NCI-H69 (cell line): ENCODE measurements at regions not wholly inside any gene's neighbourhood (a gene's known extent, or its start where the extent isn't known, plus 50 kb on each side); places are given as distances from the start of the nearest gene placed in this dataset.

ENCODE experiments used
- DNase-seq: peaks from one replicate; lab custom pipeline; 2025; lab: John Stamatoyannopoulos, UW

GRCh38 chrX:39983715-39984114 lies 114.0 kb downstream of the BCOR start:
- peak; percentile 15 for DNase-seq

GRCh38 chrX:39984191-39984956 lies 113.4 kb downstream of the BCOR start:
- peak; percentile 47 for DNase-seq

- DNase-seq: no peak
Measured at GRCh38 chrX:39985071-39985470, 112.7 kb downstream of the BCOR start.

DNA sequence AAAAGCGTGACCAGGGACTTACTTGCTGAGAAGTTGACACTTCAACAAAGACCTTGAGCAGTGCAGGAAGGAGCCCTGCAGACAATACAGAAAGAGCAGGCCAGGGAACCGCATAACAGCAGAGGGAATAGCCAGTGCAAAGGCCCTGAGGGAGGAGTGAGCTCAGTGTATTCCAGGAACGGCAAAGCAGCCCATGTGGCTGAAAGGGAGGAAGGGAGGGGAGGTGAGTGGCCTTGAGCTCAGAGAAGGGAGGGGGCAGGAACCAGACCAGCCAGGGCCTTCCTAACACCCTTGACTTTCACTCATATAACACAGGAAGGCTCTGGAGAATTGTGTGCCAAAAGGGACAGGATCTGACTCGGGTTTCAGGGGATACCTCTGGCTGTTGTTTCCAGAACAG lies 112.2 kb downstream of the BCOR start:
- peak; percentile 10 for DNase-seq

GRCh38 chrX:39988496-39988895 lies 109.3 kb downstream of the BCOR start:
- no peak for DNase-seq

DNA sequence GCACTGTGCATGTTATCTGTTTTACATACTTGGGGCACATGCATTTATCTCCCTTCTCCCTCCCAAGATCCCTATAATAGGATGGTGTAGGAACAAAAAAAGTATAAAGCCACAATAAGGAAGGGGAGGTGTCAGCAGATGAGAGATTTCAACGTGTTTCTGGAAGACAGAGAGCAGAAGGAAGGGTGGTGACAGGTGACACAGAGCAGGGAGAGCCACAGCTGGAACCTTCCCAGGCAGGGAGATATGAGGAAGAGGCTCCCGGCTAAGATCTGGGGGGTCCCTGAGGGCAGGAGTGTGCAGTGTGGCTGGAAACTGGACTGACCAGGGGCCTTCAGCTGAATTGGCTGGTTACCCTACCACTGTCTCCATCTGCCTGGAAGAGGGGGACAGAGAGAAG lies 107.4 kb downstream of the BCOR start:
- DNase-seq: no peak

- no peak for DNase-seq
Measured at GRCh38 chrX:39992300-39992699, 105.5 kb downstream of the BCOR start.

GRCh38 chrX:39995457-39995856 lies 102.3 kb downstream of the BCOR start:
- DNase-seq: no peak

- DNase-seq: no peak
Measured at GRCh38 chrX:39996536-39996935, 101.2 kb downstream of the BCOR start.

- no peak for DNase-seq
Measured at GRCh38 chrX:39998636-39999406, 98.9 kb downstream of the BCOR start.
